Astrocyte of the hippocampus (primary cell): ENCODE measurements at regions not wholly inside any gene's neighbourhood (a gene's known extent, or its start where the extent isn't known, plus 50 kb on each side); places are given as distances from the start of the nearest gene placed in this dataset.

Source experiments
- DNase-seq: peaks from one replicate; pipeline ENCODE4 v3.0.0; 2011; ENCODE audit warnings: low read depth, low spot score

GRCh38 chr4:111789901-111790640, 355.2 kb upstream of the FAM241A start:
- DNase-seq: no peak

- no peak for DNase-seq
These were observed 352.6 kb upstream of the FAM241A start for GRCh38 chr4:111792632-111793031.

GRCh38 chr4:111793433-111794091, 351.7 kb upstream of the FAM241A start:
- no peak for DNase-seq

GRCh38 chr4:111797455-111798163, 347.6 kb upstream of the FAM241A start:
- DNase-seq: no peak

- DNase-seq: no peak
These were observed 346.4 kb upstream of the FAM241A start for GRCh38 chr4:111798840-111799239.

DNA sequence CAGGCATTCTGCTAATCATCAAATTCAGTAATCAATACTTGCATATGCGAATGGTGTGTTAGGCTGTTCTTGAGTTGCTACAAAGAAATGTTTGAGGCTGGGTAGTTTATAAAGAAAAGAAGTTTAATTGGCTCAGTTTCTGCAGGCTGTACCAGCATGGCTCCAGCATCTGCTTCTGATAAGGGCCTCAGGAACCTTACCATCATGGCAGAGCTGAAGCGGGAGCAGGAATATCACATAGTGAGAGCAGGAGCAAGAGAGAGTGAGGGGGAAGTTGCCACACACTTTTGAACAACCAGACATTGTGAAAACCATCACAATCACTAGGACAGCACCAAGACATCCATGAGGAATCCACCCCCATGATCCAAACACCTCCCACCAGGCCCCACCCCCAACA, 344.7 kb upstream of the FAM241A start:
- DNase-seq: no peak

DNA sequence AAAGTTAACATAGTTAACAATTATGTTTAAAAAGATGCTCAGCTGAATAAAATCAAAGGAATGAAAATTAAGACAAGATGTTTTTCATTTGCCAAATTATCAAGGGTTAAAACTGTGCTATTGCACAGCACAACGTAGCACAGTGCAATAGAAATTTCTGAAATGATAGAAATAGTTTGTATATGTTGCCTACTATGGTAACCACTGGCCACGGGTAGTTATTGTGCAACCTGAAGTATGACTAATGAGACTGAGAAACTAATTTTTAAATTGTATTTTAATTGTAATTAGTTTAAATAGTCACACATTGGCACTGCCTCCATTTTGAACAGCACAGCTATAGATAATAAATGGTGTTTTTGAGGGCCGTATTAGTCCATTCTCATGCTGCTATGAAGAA, 343.1 kb upstream of the FAM241A start:
- no peak for DNase-seq

DNA sequence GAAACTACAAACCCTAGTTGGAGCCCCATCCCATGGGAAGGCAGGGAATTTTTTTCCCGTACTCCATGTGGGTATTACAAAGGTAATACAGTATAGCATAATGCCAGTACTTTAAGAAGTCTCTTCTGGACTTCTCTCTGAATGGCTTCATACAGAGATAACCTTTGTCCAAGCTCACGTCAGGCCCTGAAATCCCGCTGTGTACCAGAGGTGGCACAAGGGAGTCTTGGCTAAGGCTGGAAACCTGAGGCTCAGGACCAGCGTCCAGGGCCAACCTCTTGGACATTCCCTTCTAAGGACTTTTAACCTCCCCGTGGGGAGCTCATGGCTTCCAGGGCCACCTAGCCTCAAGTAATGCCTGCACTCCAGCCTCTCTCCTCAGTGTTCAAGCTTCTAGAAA, 338.9 kb upstream of the FAM241A start:
- peak; percentile 1 for DNase-seq

- DNase-seq: no peak
These were observed 337.7 kb upstream of the FAM241A start for GRCh38 chr4:111807576-111807975.

DNA sequence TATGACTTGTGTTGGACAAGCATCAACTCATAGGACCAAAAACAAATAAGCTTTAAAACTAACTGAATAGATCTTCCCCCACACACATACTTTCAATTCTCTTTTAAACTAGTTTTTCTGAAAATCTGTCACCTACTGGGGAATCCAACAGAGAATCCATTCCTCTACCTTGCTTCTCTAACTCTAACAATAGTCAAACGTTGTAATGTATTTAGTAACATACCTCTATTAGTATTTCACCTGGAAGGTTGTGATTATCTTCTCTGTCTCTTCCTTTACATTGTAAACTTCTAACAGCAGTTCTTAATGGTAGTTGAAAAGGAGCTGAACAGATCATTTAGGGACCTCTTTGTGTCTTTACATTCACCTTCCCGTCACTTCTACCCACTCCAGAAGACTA, 337.1 kb upstream of the FAM241A start:
- DNase-seq: no peak

- no peak for DNase-seq
These were observed 333.6 kb upstream of the FAM241A start for GRCh38 chr4:111811661-111812060.

DNA sequence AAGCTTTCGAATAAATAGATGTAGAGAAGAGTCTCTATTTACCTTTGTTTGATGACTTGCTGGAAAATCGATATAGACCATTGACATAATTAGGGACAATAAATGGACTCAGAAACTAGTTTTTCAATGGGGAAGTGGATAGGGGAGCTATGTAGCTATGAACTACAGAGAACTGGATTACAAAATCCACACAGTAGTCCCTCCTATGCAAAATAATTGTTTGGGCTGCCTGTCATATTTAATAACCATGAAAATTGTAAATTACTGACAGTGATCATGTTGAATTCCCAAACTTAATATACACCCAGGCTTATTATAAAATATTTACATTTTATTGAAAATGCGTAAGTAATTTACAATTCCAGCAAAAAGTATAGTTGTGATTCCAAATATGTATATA, 333.1 kb upstream of the FAM241A start:
- no peak for DNase-seq

GRCh38 chr4:111812760-111813159, 332.5 kb upstream of the FAM241A start:
- DNase-seq: no peak

GRCh38 chr4:111813555-111814140, 331.6 kb upstream of the FAM241A start:
- DNase-seq: no peak

GRCh38 chr4:111814961-111815360, 330.3 kb upstream of the FAM241A start:
- DNase-seq: no peak

DNA sequence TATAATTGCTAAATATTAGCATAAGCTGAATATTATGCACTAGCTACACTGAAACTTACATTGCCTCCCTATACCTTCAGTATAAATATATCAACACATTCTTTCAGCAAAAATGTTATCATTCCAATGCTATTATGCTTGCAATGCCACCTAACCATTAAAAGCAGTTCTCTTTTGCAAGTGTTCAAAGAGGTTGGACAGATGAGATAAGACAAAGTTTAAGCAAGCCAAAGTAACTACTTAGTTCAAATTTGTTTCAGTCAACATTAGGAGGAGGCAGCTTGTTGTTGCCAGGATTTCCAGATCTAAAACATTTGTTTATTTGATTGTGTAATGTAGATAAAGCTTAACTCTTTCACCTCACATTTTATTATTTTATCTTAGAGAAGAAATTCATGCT, 323.9 kb upstream of the FAM241A start:
- no peak for DNase-seq

DNA sequence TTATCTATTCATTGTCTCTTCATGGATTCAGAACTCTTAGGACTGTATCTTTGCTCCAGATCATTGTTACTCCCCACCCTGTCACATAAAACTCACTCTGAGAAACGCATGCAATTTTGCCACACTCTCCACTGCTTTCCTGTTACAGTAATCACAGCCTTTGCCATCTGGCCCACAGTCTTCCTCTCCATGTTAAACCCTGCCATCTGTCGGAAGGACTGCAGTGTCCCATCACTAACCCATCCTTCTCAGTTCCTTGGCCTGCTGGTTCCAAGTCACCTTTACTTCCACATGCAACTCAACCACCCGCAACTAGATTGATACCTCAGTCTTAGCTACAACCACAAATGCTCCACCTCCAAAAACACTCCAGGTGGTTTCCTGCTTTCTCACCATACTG, 308.7 kb upstream of the FAM241A start:
- no peak for DNase-seq

- DNase-seq: no peak
These were observed 307.5 kb upstream of the FAM241A start for GRCh38 chr4:111837761-111838160.

DNA sequence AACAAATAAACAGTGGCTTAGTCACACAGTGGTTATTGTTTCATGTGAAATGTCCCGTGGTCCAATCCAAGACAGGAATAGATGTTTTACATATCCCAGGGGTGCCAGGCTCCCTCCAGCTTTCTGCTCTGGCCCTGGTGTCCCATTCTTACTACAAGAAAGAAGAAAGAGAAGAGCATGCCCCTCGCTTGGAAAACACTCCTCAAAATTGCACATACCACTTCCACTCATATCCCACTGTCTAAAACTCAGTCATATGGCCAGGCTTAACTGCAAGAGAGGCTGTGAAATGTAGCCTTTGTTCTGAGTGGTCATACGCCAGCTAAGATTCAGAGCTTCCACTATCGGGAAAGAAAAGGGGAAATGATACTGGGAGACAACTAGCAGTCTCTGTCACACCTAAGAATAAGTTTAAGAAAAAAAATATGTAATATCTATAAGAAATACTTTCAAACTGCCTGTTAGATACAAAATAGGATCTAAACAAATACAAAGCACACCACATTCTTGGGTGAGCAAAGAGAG, 306.8 kb upstream of the FAM241A start:
- DNase-seq: no peak

DNA sequence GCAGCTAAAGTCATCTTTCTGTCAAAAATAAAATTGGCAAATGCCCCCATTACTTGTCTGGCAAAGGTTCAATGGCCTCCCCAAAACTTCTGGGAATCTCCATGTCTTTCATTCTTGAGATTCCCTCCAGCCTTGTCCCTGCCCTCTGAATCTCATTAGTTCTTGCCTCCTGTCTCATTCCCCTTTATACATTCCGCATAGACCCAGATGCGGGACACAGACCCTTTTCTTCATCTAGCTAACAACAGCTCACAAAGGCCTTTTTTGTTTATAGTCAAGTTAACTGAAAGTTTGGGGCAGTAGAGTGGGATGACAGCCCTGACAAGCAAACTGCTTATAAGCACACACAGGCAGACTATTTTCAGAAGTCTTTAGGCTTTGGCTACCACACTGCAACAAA, 306.1 kb upstream of the FAM241A start:
- DNase-seq: peak; percentile 16

DNA sequence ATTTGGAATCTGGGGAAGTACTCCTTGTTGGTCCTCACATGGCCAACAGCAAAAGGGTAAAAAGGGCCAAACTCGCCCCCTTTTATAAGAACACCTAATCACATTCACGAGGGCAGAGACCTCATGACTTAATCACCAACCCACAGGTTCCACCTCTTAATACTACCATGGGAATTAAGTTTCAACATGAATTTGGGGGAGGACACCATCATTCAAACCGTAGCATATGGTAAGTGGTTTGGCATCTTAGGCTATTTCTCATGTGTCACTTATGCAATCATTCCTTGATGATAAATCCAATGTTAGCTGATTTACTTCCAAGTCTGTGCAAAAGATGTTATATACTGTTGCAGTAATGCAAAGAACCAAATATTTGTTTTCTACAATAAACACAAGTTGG, 302.9 kb upstream of the FAM241A start:
- no peak for DNase-seq

- DNase-seq: no peak
These were observed 297.8 kb upstream of the FAM241A start for GRCh38 chr4:111847296-111848008.
